ENCODE measurements at regions not wholly inside any gene's neighbourhood (a gene's known extent, or its start where the extent isn't known, plus 50 kb on each side); places are given as distances from the start of the nearest gene placed in this dataset.

- no peak for TF ChIP-seq CTCF (conservative IDR thresholded peaks at IDR 0.05)
- DNase-seq (ENCODE audit: low read depth, low spot score), result no peak
- Mint-ChIP-seq H3K9me3 (no peaks in the 10 kb centered on the region), H3K27ac (ENCODE audit: unreplicated experiment) (no peak overlapping the region), H3K4me1 (no peaks in the 10 kb centered on the region), H3K36me3 (ENCODE audit: low read depth) (no peaks in the 10 kb centered on the region), H3K4me3 (no peak overlapping the region), H3K27me3 (ENCODE audit: low read depth) (no peaks in the 10 kb centered on the region)
These were observed 859.0 kb upstream of the ARPP21 start for GRCh38 chr3:34780294-34780693.

DNA sequence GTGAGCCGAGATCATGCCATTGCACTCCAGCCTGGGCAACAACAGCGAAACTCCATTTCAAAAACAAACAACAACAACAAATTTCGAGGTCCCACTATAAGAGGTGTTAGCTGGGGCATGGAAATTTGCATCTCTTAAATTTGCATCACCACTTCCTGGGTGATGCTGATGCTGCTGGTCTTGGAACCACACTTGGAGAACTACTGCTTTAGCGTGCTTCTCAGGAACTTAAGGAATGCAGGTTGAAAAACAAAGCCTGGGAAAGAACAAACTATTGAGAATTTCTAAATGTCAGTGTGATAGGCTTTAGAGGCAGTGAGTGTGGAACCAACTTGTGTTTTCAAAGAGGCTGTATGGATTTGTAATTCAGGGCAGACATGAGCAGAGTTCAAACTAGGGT is 858.4 kb upstream of the ARPP21 start:
- Mint-ChIP-seq H3K4me1 (no peaks in the 10 kb centered on the region), H3K27ac (ENCODE audit: unreplicated experiment) (no peak overlapping the region), H3K4me3 (no peak overlapping the region), H3K36me3 (ENCODE audit: low read depth) (no peaks in the 10 kb centered on the region), H3K9me3 (no peaks in the 10 kb centered on the region), H3K27me3 (ENCODE audit: low read depth) (no peaks in the 10 kb centered on the region)
- no peak for TF ChIP-seq CTCF (conservative IDR thresholded peaks at IDR 0.05)
- DNase-seq (ENCODE audit: low read depth, low spot score), result no peak

DNA sequence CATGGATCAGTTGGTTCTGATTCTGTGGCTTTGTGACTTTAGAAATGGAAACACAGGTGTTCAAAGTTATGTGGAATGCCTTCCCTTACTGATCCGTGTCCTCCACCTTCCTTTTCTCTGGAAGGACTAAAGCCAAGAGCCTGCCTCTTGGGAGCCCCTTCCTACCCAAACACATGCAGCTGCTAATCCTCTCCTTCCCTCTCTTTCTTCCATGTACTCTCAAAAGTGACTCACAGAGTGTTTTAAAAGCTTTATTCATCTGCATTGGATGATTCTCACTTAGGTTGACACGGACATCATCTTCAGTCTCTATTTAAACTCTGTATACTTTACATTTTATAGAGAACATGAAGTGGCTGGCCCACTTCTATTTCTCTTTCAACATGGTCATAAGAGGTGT is 856.5 kb upstream of the ARPP21 start:
- Mint-ChIP-seq H3K4me1 (no peaks in the 10 kb centered on the region), H3K27me3 (ENCODE audit: low read depth) (no peaks in the 10 kb centered on the region), H3K36me3 (ENCODE audit: low read depth) (no peaks in the 10 kb centered on the region), H3K9me3 (no peaks in the 10 kb centered on the region), H3K27ac (ENCODE audit: unreplicated experiment) (no peak overlapping the region), H3K4me3 (no peak overlapping the region)
- TF ChIP-seq CTCF (conservative IDR thresholded peaks at IDR 0.05), result no peak
- no peak for DNase-seq (ENCODE audit: low read depth, low spot score)

DNA sequence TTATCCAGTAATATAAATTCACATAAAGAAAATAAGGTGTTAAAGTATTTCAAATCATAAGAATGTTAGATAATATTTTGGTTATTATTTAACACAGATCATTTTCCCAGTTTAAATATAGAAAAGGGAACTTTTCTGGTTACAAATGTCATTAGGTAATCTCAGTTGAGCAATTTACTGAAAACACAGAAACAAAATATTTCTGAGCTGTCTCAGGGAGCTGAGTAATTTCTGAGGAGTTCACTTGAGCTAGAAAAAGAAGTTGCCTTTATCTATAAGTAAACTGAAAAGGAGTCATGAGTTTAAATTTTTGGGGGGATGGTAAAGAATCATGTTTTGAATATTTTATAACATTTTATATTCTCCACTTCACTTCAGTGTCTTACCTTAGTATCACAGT is 855.4 kb upstream of the ARPP21 start:
- no peak overlapping the region for H3K27ac Mint-ChIP-seq (ENCODE audit: unreplicated experiment)
- no peaks in the 10 kb centered on the region for H3K27me3 Mint-ChIP-seq (ENCODE audit: low read depth)
- no peak overlapping the region for H3K4me3 Mint-ChIP-seq
- TF ChIP-seq CTCF (conservative IDR thresholded peaks at IDR 0.05), result no peak
- no peaks in the 10 kb centered on the region for H3K4me1 Mint-ChIP-seq
- H3K36me3 Mint-ChIP-seq (ENCODE audit: low read depth), result no peaks in the 10 kb centered on the region
- peaks cover 2% of the 10 kb centered on the region for H3K9me3 Mint-ChIP-seq
- no peak for DNase-seq (ENCODE audit: low read depth, low spot score)

- Mint-ChIP-seq H3K4me1 (peaks cover under 1% of the 10 kb centered on the region), H3K27ac (ENCODE audit: unreplicated experiment) (no peak overlapping the region), H3K36me3 (ENCODE audit: low read depth) (no peaks in the 10 kb centered on the region), H3K9me3 (peaks cover 2% of the 10 kb centered on the region), H3K27me3 (ENCODE audit: low read depth) (no peaks in the 10 kb centered on the region), H3K4me3 (no peak overlapping the region)
- no peak for DNase-seq (ENCODE audit: low read depth, low spot score)
- TF ChIP-seq CTCF (conservative IDR thresholded peaks at IDR 0.05), result no peak
These were observed 846.3 kb upstream of the ARPP21 start for GRCh38 chr3:34793057-34793456.

- Mint-ChIP-seq H3K36me3 (ENCODE audit: low read depth) (no peaks in the 10 kb centered on the region), H3K9me3 (peaks cover 6% of the 10 kb centered on the region), H3K4me1 (peaks cover 6% of the 10 kb centered on the region), H3K27me3 (ENCODE audit: low read depth) (no peaks in the 10 kb centered on the region), H3K27ac (ENCODE audit: unreplicated experiment) (no peak overlapping the region), H3K4me3 (no peak overlapping the region)
- no peak for TF ChIP-seq CTCF (conservative IDR thresholded peaks at IDR 0.05)
- DNase-seq (ENCODE audit: low read depth, low spot score), result no peak
These were observed 831.7 kb upstream of the ARPP21 start for GRCh38 chr3:34807611-34808010.
